ENCODE measurements at regions not wholly inside any gene's neighbourhood (a gene's known extent, or its start where the extent isn't known, plus 50 kb on each side); places are given as distances from the start of the nearest gene placed in this dataset.

DNA sequence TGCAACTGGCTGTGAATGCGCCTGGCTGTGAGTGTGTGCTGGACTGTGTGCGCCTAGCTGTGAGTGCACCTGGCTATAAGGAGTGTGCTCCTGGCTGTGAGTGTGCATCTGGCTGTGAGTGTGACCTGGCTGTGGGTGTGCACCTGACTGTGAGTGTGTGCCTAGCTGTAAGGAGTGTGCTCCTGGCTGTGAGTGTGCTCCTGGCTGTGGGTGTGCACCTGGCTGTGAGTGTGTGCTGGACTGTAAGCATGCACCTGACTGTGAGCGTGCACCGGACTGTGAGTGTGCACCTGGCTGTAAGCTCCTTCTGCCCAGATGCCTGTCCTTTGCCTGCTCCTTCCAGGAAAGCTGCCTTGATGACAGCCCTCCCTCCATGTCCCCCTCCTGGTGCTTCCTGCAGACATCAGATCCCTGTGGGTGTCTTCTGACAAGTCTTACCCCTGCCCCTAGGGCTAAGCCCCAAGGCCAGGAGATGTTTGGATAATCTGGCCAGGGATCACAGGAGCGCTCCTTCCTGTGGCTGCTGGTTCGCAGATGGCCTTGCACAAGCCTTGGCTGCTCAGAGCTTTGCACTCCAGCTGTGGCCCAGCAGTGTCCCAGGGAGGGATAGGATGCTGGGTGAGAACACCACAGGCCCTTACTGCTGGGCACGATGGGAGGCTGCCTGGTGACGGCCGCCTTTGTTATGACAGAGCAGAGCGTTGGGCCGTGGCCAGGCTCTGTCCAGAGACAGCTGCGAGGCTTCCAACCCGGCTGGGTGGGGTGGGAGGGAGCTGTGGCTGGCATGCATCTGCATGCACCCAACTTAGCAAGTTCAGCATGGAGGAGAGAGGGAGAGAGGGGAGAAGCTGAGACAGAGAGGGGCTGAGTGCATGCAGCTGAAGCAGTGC, 89.9 kb downstream of the GLI2 start:
- DNase-seq (no peak), ATAC-seq (no peak)
- Histone ChIP-seq H4K20me1 (ENCODE audit: low read length) (no peaks in the 10 kb centered on the region), H3F3A (ENCODE audit: low read length, unreplicated experiment) (no peaks in the 10 kb centered on the region), H2AFZ (ENCODE audit: low read length) (no peak overlapping the region), H3K79me2 (ENCODE audit: low read length) (no peaks in the 10 kb centered on the region), H3K9me2 (replicated peaks; ENCODE audit: low read length) (no peaks in the 10 kb centered on the region), H3K4me3 (ENCODE audit: low read length) (no peak overlapping the region), H3K27me3 (ENCODE audit: low read length) (no peaks in the 10 kb centered on the region), H3K9ac (ENCODE audit: low read length) (no peak overlapping the region), H3K4me2 (ENCODE audit: low read length) (no peak overlapping the region), H3K27ac (ENCODE audit: low read length) (no peak overlapping the region), H3K9me3 (ENCODE audit: low read length) (no peaks in the 10 kb centered on the region), H3K4me1 (ENCODE audit: insufficient read depth, low read length) (no peaks in the 10 kb centered on the region), H3K36me3 (ENCODE audit: low read depth, low read length) (no peaks in the 10 kb centered on the region)
- CTCF ChIA-PET = no interaction called here
- intact Hi-C loops (cut with micrococcal nuclease) = no loop called here
- BruUV-seq (replicated peaks) = no TSS peak
- POLR2A ChIA-PET (ENCODE audit: unreplicated experiment) = no interaction called here
- TF ChIP-seq EZH2phosphoT487 (IDR thresholded peaks at IDR 0.05; ENCODE audit: borderline replicate concordance, low read length) = no peak
- TF ChIP-seq CTCF (conservative IDR thresholded peaks at IDR 0.05; ENCODE audit: low read depth, low read length) = no peak

DNA sequence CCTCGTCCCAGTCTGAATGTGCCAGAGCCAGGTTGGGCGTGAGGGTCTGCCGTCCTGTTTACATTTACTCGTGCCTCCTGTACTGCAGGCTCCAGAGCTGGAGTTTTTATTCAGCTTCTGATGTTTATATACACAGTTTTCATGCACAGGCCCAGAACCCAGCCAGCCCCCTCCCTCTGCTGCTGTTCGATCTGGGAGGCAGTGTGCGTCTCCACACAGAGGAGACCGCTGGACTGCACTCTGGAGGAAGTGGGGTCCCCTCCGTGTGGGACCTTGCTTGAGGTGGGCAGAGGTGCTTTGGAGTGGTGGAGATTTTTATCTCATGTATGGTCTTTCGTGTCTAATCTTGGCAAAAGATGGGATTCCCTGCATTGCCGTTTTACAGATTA, 90.6 kb downstream of the GLI2 start:
- ChIA-PET CTCF (no interaction called here), POLR2A (ENCODE audit: unreplicated experiment) (no interaction called here)
- Histone ChIP-seq H4K20me1 (ENCODE audit: low read length) (no peaks in the 10 kb centered on the region), H3K4me2 (ENCODE audit: low read length) (no peak overlapping the region), H3K79me2 (ENCODE audit: low read length) (no peaks in the 10 kb centered on the region), H3K9me3 (ENCODE audit: low read length) (no peaks in the 10 kb centered on the region), H3K4me3 (ENCODE audit: low read length) (no peak overlapping the region), H3K4me1 (ENCODE audit: insufficient read depth, low read length) (no peaks in the 10 kb centered on the region), H2AFZ (ENCODE audit: low read length) (no peak overlapping the region), H3F3A (ENCODE audit: low read length, unreplicated experiment) (no peaks in the 10 kb centered on the region), H3K36me3 (ENCODE audit: low read depth, low read length) (no peaks in the 10 kb centered on the region), H3K27ac (ENCODE audit: low read length) (no peak overlapping the region), H3K9ac (ENCODE audit: low read length) (no peak overlapping the region), H3K27me3 (ENCODE audit: low read length) (no peaks in the 10 kb centered on the region), H3K9me2 (replicated peaks; ENCODE audit: low read length) (no peaks in the 10 kb centered on the region)
- no peak for DNase-seq
- BruUV-seq (replicated peaks) = no TSS peak
- no peak for TF ChIP-seq CTCF (conservative IDR thresholded peaks at IDR 0.05; ENCODE audit: low read depth, low read length)
- TF ChIP-seq EZH2 (IDR thresholded peaks at IDR 0.05; ENCODE audit: low read length, unreplicated experiment) = no peak
- TF ChIP-seq EZH2phosphoT487 (IDR thresholded peaks at IDR 0.05; ENCODE audit: borderline replicate concordance, low read length) = no peak
- ATAC-seq = no peak
- intact Hi-C loops (cut with micrococcal nuclease) = no loop called here

GRCh38 chr2:120826716-120827410, 91.2 kb downstream of the GLI2 start:
- Histone ChIP-seq H2AFZ (ENCODE audit: low read length) (no peak overlapping the region), H3K9ac (ENCODE audit: low read length) (no peak overlapping the region), H3K4me3 (ENCODE audit: low read length) (no peak overlapping the region), H3K4me2 (ENCODE audit: low read length) (no peak overlapping the region), H3K9me2 (replicated peaks; ENCODE audit: low read length) (no peaks in the 10 kb centered on the region), H3K27me3 (ENCODE audit: low read length) (no peaks in the 10 kb centered on the region), H4K20me1 (ENCODE audit: low read length) (no peaks in the 10 kb centered on the region), H3K4me1 (ENCODE audit: insufficient read depth, low read length) (no peaks in the 10 kb centered on the region), H3K27ac (ENCODE audit: low read length) (no peak overlapping the region), H3F3A (ENCODE audit: low read length, unreplicated experiment) (no peaks in the 10 kb centered on the region), H3K36me3 (ENCODE audit: low read depth, low read length) (no peaks in the 10 kb centered on the region), H3K9me3 (ENCODE audit: low read length) (no peaks in the 10 kb centered on the region), H3K79me2 (ENCODE audit: low read length) (no peaks in the 10 kb centered on the region)
- intact Hi-C loops (cut with micrococcal nuclease) = no loop called here
- DNase-seq (no peak), ATAC-seq (no peak)
- ChIA-PET CTCF (no interaction called here), POLR2A (ENCODE audit: unreplicated experiment) (no interaction called here)
- no TSS peak for BruUV-seq (replicated peaks)
- TF ChIP-seq EZH2 (IDR thresholded peaks at IDR 0.05; ENCODE audit: low read length, unreplicated experiment) (no peak), EZH2phosphoT487 (IDR thresholded peaks at IDR 0.05; ENCODE audit: borderline replicate concordance, low read length) (no peak), CTCF (conservative IDR thresholded peaks at IDR 0.05; ENCODE audit: low read depth, low read length) (no peak)

Data from PC-3 (cell line).